CD14-positive monocyte (primary cell): ENCODE measurements at regions not wholly inside any gene's neighbourhood (a gene's known extent, or its start where the extent isn't known, plus 50 kb on each side); places are given as distances from the start of the nearest gene placed in this dataset.

Experiments
- DNase-seq, 3 donors: peaks; one replicate each; pipeline ENCODE4 v3.0.0-alpha.2; 2011 to 2022
- H2AFZ ChIP-seq: 2 replicates; pipeline ENCODE4 v1.6.0; 2012; ENCODE audit warnings: mild to moderate bottlenecking, low read depth, low read length, inconsistent platforms; ENCODE audit not compliant: insufficient read depth, poor library complexity, severe bottlenecking
- H3K27ac ChIP-seq, 2 donors: 1 replicate in 1 of 2; 2 replicates in 1 of 2; pipeline ENCODE4 v1.5.1; 2012 to 2013; ENCODE audit warnings: low read length in 2 of 2, control low read depth in 1 of 2, inconsistent platforms in 1 of 2, low read depth in 1 of 2, mild to moderate bottlenecking in 1 of 2
- H3K27me3 ChIP-seq, 2 donors: one replicate each; pipeline versions ENCODE4 v1.6.0 to v1.6.1; 2011 to 2013; ENCODE audit warnings: low read length in 2 of 2; ENCODE audit not compliant: control insufficient read depth in 2 of 2, insufficient read depth in 2 of 2
- H3K36me3 ChIP-seq, 2 donors: replicated peaks in 1 of 2; 1 replicate in 1 of 2; 2 replicates in 1 of 2; pipeline versions ENCODE4 v1.5.1 to v1.6.1; 2012 to 2013; ENCODE audit warnings: low read length in 2 of 2, control low read depth in 1 of 2, inconsistent platforms in 1 of 2, mild to moderate bottlenecking in 1 of 2; ENCODE audit not compliant: insufficient read depth in 2 of 2, control insufficient read depth in 1 of 2
- H3K4me1 ChIP-seq, 2 donors: 1 replicate in 1 of 2; 2 replicates in 1 of 2; pipeline versions ENCODE4 v1.5.1 to v1.6.1; 2012 to 2013; ENCODE audit warnings: low read length in 2 of 2, control low read depth in 1 of 2, inconsistent platforms in 1 of 2, mild to moderate bottlenecking in 1 of 2, moderate library complexity in 1 of 2; ENCODE audit not compliant: insufficient read depth in 2 of 2, control insufficient read depth in 1 of 2
- H3K4me2 ChIP-seq: replicated peaks from 2 replicates; pipeline ENCODE3; 2012; ENCODE audit warnings: low read length, moderate library complexity, mild to moderate bottlenecking; ENCODE audit not compliant: poor library complexity, severe bottlenecking; ENCODE audit errors: extremely low read depth
- H3K4me3 ChIP-seq, 3 experiments: fragments of 200-600 bp in 1 of 3; sonication (generic) in 1 of 3; replicated peaks in 1 of 3; 1 replicate in 2 of 3; 2 replicates in 1 of 3; pipeline ENCODE4 v1.5.1; 2011 to 2013; ENCODE audit warnings: low read length in 3 of 3, mild to moderate bottlenecking in 3 of 3, control low read depth in 2 of 3, low read depth in 2 of 3, inconsistent platforms in 1 of 3, moderate library complexity in 1 of 3
- H3K79me2 ChIP-seq: 2 replicates; pipeline ENCODE4 v1.6.0; 2012; ENCODE audit warnings: mild to moderate bottlenecking, control low read depth, inconsistent platforms, low read length, moderate library complexity; ENCODE audit not compliant: insufficient read depth
- H3K9ac ChIP-seq: 2 replicates; pipeline ENCODE4 v1.6.0; 2017; ENCODE audit warnings: low read length, mild to moderate bottlenecking; ENCODE audit not compliant: insufficient read depth, poor library complexity, severe bottlenecking
- H3K9me3 ChIP-seq, 2 donors: replicated peaks in 1 of 2; 1 replicate in 1 of 2; 2 replicates in 1 of 2; pipeline versions ENCODE4 v1.5.1 to v1.6.1; 2012 to 2013; ENCODE audit warnings: low read length in 2 of 2, control low read depth in 1 of 2; ENCODE audit not compliant: control insufficient read depth in 1 of 2, insufficient read depth in 1 of 2
- H4K20me1 ChIP-seq: 2 replicates; pipeline ENCODE4 v1.6.0; 2012; ENCODE audit warnings: mild to moderate bottlenecking, low read length, control low read depth, moderate library complexity; ENCODE audit not compliant: insufficient read depth
- H3K27ac Mint-ChIP-seq, 7 donors: one replicate each; pipeline ENCODE4 v1.8.0; 2020; ENCODE audit warnings: mild to moderate bottlenecking in 7 of 7, mixed read lengths in 7 of 7, moderate library complexity in 6 of 7, inconsistent platforms in 2 of 7
- H3K27me3 Mint-ChIP-seq, 3 donors: one replicate each; pipeline ENCODE4 v1.8.0; 2021 to 2022; ENCODE audit warnings: low read depth in 3 of 3, mild to moderate bottlenecking in 3 of 3, mixed read lengths in 3 of 3, moderate library complexity in 3 of 3, inconsistent platforms in 1 of 3
- H3K36me3 Mint-ChIP-seq, 2 donors: one replicate each; pipeline ENCODE4 v1.8.0; 2020; ENCODE audit warnings: mixed read lengths in 2 of 2, inconsistent platforms in 1 of 2, mild to moderate bottlenecking in 1 of 2
- H3K4me1 Mint-ChIP-seq: one replicate; pipeline ENCODE4 v1.8.0; 2020; ENCODE audit warnings: mild to moderate bottlenecking, mixed read lengths
- H3K4me3 Mint-ChIP-seq, 2 donors: one replicate each; pipeline ENCODE4 v1.8.0; 2020; ENCODE audit warnings: mild to moderate bottlenecking in 2 of 2, mixed read lengths in 2 of 2, moderate library complexity in 1 of 2
- H3K9me3 Mint-ChIP-seq, 7 donors: one replicate each; pipeline ENCODE4 v1.8.0; 2020 to 2022; ENCODE audit warnings: mixed read lengths in 7 of 7, mild to moderate bottlenecking in 6 of 7, moderate library complexity in 6 of 7, inconsistent platforms in 2 of 7
- CTCF ChIP-seq: fragments of 200-600 bp; IDR thresholded peaks from one replicate; pipeline ENCODE4 v1.8.0; 2022; ENCODE audit warnings: antibody characterized with exemption, mild to moderate bottlenecking
- WGBS: methylation state at CpG from one replicate; pipeline ENCODE4 v1.1.5; 2013; ENCODE audit warnings: missing lambda C conversion rate; ENCODE audit not compliant: insufficient coverage; 5-methylcytosine and 5-hydroxymethylcytosine counted together
- intact Hi-C, 2 donors: fragments of 100-400 bp; cut with micrococcal nuclease; formaldehyde crosslinking; loops; one replicate each; pipeline versions ENCODE4 v1.15.0 to v1.15.1; 2023

DNA sequence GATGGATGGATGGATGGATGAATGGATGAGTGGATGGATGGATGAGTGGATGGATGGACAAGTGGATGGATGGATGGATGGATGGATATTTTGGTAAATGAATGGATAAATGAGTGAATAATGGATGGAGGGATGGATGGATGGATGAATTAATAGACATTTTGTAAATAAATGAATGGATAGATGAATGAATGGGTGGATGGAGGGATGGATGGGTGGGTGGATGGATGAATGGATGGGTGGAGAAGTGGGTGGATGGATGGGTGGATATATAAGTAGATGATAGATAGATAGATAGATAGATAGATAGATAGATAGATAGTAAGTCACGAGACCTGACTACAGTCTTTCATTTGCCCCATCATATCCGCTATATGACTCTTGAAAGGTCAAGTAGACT, 82.7 kb upstream of the OLFM1 start:
- no peaks in the 10 kb centered on the region for H3K36me3 ChIP-seq
- Mint-ChIP-seq H3K27ac (no peak overlapping the region), H3K4me1 (peaks cover 2% of the 10 kb centered on the region), H3K27me3 (peaks cover 6 to 10% (median 10%) of the 10 kb centered on the region in 3 donors), H3K9me3 (peaks cover 13 to 29% (median 26%) of the 10 kb centered on the region in 7 donors), H3K4me3 (no peak overlapping the region), H3K36me3 (no peaks in the 10 kb centered on the region)
- no peak for TF ChIP-seq CTCF
- intact Hi-C loops: no loop called here
- no peak overlapping the region for H2AFZ ChIP-seq
- H3K27me3 ChIP-seq: no peaks in the 10 kb centered on the region
- H3K9ac ChIP-seq: no peak overlapping the region
- no peak for DNase-seq
- peaks cover 18 to 23% of the 10 kb centered on the region in 2 donors for H3K9me3 ChIP-seq
- no peaks in the 10 kb centered on the region for H3K79me2 ChIP-seq
- no CpG with 5 or more reads among the region's 2 CpGs for WGBS
- no peak overlapping the region for H3K4me3 ChIP-seq
- H4K20me1 ChIP-seq: no peaks in the 10 kb centered on the region
- no peak overlapping the region for H3K27ac ChIP-seq
- H3K4me2 ChIP-seq: no peak overlapping the region
- H3K4me1 ChIP-seq: no peaks in the 10 kb centered on the region

DNA sequence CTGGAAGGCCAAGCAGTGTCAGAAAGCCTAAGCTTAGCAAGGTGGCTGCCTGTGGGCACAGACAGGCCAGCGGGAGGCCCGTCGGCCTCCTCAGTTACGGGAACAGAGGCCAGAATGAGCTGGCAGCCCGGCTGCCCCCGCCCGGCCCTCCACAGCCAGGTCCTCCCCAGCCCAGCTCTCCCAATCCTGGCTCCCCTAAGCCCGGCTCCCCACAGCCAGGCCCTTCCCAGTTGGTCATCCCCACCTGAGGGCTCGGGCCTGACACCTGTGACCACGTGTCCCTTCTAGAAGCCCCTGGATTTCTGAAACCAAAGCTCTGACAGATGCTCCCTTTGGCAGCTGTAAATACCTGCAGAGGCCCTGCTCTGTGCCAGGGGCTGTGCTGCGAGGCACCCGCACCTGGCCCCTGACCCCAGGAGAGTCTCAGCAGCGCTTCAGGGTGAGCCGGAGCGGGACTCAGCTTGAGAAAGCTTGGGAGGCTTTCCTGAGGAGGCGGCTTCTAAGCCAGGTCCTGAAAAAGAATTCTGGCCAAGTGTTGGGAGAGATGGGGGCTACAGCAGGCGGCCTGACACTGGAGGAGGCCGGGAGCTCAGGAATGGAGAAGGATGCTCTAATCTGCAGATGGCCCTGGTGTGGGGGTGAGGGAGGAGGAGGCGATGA, 80.4 kb upstream of the OLFM1 start:
- Mint-ChIP-seq H3K27me3 (peaks cover 7 to 10% (median 10%) of the 10 kb centered on the region in 3 donors), H3K27ac (no peak overlapping the region), H3K9me3 (peaks cover 0 to 7% (median 4%) of the 10 kb centered on the region in 7 donors), H3K4me1 (peaks cover 2% of the 10 kb centered on the region), H3K36me3 (no peaks in the 10 kb centered on the region), H3K4me3 (no peak overlapping the region)
- no peak overlapping the region for H3K4me3 ChIP-seq
- no peaks in the 10 kb centered on the region for H3K79me2 ChIP-seq
- H3K27me3 ChIP-seq: no peaks in the 10 kb centered on the region
- no peak overlapping the region for H3K27ac ChIP-seq
- intact Hi-C loops: no loop called here
- WGBS: 92% methylated on average over 18 of the region's 19 CpGs
- no peak overlapping the region for H3K9ac ChIP-seq
- peaks cover 0 to under 1% of the 10 kb centered on the region in 2 donors for H3K9me3 ChIP-seq
- H4K20me1 ChIP-seq: no peaks in the 10 kb centered on the region
- TF ChIP-seq CTCF: no peak
- no peaks in the 10 kb centered on the region for H3K4me1 ChIP-seq
- H3K4me2 ChIP-seq: no peak overlapping the region
- H2AFZ ChIP-seq: no peak overlapping the region
- no peak for DNase-seq
- no peaks in the 10 kb centered on the region for H3K36me3 ChIP-seq
